Hypothalamus (tissue), 51 donors: ENCODE measurements at regions not wholly inside any gene's neighbourhood (a gene's known extent, or its start where the extent isn't known, plus 50 kb on each side); places are given as distances from the start of the nearest gene placed in this dataset.
"Not testable (repeated sequence)": the region's sequence is repeated elsewhere in the genome, so short reads cannot be mapped to it uniquely, and the experiment has no call there.

Source experiments
- DNase-seq, 51 donors: peaks; one replicate each; lab custom pipeline; 2025; lab: John Stamatoyannopoulos, UW

DNA sequence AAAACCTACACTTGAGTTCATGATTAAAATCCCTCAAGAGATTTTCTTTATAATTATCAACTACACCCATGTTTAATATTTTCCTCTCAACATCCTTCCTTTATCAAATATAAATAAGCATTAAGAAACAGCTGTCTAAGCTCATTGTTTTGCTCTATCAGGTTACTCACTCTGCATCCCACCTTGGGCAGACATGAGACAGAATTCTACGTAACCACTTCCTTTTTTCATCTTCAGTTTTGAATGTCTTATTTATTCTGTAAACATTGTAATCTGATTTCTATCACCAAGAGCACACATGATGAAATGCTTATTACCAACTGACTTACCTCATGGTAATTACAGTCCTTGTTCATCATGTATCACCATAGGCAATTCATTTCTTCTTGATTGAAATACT is 1256.6 kb upstream of the ATXN8OS start:
- no peak for DNase-seq

DNA sequence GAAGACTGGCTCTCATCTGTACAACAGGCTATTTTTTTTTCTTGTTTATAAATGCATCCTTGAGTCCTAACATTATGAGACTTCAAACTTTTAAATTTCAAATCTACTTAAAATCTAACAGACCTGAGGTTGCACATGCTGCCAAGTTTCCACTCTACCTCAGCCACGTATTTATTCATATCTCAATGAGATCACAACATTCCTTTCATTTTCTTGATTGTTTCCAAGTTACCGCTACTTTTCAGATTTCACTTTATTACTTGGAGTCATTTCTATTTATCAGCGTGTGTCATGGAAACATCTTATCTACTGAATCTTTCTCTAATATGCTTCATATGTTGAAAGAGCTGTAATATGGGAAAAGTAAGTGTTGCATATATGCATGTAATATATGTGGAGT is 1257.5 kb upstream of the ATXN8OS start:
- DNase-seq: no peak

DNA sequence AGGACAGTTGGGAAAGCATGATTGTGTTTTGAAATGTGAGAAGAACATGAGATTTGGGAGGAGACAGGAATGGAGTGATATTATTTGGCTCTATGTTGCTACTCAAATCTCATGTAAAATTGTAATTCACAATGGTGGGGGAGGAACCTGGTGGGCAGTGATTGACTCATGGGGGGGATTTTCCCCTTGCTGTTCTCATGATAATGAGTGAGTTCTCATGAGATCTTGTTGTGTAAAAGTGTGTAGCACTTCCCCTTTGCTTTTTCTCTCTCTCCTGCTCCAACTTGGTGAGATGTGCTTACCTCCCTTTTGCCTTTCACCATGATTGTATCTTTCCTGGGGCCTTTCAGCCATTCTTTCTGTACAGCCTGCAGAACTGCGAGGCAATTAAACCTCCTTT is 1261.0 kb upstream of the ATXN8OS start:
- no peak for DNase-seq

DNA sequence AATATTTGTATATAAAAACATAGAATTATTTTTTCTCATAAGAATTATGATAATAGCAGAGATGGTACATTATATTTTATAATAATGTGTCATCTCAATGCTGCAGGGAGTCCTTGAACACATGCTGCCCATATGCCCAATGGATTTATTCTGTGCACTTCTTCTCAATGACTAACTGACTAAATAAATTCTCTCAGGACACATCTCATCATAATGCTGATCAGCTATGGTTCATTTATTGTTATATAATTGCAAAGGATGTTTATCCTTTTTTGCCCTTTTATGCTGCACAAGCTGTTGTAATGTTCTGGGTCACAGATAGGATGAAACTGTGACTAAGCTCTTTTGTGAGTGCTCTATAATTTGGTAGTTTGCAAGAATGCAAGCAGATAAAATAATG is 1273.3 kb upstream of the ATXN8OS start:
- no peak for DNase-seq

DNA sequence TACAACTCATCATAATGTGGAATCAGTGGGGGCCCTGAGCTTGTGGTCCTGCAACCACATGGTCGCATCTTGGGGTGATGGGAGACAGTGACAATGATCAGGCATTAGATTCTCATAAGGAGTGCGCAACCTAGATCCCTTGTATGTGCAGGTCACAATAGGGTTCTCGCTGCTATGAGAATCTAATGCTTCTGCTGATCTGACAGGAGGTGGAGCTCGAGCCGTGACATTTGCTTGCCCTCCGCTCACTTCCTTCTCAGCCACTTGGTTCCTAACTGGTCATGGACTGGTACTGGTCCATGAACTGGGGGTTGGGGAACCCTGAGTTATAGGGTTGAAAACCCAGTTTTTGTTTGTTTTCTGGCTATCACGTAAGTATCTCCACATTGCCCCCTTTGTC is 1290.9 kb upstream of the ATXN8OS start:
- no peak for DNase-seq

DNA sequence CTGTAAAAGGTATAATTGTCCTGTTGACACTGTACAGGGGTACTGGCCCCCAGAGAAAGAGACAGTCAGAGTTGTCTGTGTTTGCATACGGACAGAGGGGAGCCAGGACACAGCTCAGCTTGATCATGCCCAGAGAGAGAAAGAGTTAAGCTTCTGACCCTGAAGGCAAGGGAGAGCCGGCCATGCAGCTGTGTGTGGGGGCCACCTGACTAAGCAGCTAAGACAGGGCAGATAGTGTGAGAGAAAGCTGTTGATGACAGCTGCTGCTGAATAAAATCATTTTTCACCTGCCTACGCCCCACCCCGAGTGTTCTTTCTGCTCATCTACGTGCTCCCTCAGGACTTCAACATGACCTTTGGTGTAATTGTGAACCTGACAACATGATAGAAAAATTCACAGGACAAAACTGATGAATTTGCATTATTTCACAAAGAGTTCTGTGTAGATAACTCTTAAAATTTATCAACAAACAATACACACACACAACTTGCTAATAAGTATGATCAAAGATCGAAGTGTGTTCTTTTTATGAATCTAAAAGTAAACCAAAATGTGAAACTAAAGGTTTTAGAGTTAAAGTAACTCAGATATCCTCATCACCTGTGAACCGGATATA is 1294.3 kb upstream of the ATXN8OS start:
- DNase-seq: no peak

DNA sequence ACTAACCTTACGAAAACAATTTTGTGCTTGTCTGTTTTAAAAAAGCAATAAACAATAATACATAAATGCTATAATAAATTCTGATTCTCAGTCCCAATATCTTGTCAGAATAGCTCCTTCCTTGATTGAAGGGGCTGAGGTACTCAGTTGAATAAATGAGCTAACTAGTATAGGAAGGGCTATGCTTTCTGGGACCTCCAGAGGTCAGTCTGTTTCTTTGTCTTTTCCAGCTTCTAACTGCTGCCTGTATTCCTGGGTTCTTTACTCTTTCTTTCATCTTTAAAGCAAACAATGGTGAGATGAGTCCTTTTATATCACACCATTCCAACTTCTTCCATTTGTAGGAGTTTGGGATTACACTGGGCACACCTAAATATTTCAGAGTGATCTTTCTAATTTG is 1297.0 kb upstream of the ATXN8OS start:
- no peak for DNase-seq

DNA sequence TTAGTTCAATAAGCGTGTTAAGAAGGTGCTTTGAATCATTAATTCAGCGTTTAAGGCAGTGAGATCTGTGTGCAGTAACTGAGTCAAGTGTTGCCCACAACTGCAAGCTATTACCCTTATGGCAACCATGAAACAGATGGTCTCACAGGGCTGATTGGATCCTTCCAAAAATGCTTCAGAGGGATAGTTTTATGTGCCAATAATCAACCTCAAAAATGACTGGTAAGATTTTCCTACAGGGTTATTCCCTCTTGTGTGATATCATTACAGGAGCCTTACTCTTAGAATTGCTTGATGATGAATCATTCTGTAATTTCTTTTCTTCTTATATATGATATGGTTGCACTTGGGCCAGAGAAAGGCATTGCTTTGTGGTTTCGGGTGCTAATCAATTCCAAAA is 1299.2 kb upstream of the ATXN8OS start:
- no peak for DNase-seq

DNA sequence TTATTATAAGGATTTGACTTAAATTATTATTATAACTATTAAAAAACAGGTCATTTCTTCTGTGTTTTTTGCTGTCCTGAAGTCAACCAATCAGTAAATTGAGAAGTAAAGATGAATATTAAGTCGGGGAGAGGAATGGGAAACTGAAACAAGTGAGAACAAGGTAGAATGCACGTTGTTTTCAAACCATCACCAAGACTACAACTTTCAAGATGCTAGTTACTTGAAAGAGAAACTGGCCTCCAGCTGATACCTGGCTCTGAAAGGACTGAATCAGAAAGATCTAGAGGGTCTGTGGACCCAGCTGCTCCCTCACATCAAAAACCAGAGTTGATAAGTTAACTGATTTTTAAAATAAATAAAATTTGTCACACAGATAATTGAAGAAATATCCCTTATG is 1301.5 kb upstream of the ATXN8OS start:
- no peak for DNase-seq

DNA sequence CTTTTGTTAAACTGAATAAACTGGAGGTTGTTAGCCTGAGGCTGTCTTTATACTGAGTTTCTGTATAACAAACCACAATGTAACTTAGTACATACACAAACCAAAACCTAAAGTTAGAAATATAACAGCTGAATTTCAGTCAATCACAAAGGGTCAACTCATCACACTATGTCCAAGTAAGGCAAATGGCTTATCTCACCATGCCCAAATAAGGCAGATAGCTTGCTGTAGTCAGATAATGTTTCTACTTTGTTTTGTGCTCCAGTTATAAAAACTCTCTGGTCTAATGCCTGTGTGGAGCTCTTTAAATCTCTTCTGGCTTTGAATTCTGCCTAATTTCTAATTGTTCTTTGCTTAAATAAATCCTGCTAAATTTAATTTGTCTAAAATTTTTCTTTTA is 1323.4 kb upstream of the ATXN8OS start:
- no peak for DNase-seq

DNA sequence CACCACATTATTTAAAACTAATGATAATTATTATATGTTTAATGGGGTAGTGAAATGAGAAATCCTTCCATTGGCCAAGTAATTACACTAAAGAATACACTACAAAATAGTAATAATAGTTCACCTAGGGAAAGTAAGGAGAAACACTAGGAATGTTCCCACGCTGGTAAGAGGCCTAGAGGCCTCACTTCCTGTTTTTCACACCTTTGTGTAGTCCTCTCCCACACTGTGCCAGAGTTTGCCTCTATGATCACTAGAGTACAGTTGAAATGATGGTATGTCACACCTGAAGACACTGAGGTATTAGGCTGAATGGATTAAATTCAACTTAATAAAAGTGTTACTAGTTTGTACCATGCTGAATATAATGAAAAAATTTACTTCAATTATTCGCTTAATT is 1348.0 kb upstream of the ATXN8OS start:
- no peak for DNase-seq

DNA sequence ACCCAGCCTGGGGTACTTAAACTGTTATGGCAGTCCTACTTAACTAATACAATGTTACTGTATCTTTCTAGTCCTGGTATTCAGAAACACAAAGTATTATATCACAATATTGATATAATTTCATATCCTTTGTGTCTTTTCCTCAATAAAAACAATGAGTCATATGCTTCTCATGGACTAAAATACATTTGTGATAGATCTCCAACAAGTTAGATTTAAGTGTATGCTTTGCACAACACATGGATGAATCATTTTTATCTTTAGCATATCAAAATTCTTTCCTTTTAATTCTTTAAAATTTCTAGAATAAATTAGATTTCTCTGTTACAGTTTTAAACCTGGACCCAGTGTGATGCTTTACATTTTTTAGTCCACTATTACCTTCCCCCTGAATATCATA is 1357.8 kb upstream of the ATXN8OS start:
- no peak for DNase-seq

DNA sequence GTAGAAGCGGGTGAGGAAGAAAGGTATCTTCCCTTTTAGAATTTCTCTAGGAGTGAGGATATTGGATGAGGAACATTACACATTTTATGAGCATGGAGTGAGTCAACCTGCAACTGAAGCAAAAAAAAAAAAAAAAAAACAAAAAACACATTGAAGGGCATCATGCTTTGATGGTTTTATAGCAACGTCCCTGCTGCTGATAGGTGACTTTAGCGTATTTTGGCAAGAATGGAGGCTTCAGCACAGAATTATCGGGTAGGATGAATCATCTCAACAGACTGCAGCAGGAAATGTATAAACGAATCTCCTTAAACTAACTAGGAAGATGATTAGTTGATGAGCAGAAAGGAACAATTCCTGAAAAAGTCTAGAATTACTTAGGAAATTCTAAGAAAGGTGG is 1359.6 kb upstream of the ATXN8OS start:
- DNase-seq: no peak

DNA sequence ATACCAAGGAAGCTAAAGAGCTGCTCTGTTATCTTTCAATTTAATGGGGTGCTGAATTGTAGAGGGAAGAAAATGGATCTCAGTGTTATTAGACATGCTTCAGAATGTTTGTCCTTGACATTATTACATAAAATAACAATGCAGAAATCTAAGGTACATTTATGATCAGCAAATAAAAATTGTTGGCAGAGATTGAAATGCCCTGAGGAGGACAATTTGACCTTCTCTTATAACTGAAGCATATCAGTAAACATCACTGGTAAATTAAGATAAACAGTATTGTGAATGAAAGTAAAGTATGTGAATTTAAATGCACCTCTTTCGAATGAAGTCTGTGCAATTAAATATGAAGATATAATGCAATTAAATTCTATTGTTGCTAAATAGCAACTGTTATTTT is 1362.1 kb upstream of the ATXN8OS start:
- no peak for DNase-seq

DNA sequence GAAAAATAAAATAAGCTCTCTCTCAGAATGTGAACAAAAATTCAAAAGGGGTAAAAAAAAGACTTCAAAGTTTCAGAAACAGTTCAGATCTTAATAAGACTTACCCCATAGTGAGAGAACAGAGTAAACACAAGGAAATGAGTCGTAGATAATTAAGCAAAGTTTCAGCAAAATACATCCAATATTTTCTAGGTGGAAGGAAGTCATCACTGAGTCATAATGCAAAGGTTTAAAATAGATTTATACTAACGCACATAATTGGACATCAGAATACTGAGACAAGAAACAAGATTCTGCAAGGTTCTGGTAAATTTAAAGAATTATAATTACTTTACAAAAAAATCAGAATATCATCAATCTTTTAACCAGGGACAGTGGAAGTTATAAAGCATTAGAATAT is 1370.7 kb upstream of the ATXN8OS start:
- no peak for DNase-seq

DNA sequence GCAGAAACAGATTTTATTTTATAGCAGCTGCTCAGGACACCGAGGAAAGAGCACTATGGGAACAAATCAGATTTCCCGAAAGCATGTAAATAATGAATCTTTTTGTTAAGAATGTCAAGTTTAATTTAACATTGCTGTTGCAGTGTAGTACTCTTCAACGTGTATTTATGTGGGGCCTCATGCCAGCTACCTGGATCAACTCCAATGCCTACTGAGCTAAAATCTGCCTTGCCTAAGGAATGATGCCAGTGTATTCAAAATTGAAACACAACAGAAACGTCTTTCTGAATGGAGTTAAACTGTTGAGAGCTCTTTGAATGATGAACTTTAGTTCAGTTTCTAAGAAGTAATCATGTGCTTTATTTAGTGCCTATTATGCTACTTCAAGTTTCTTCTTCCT is 1379.8 kb upstream of the ATXN8OS start:
- DNase-seq: peak in 2 of 51 donors; percentile 0 to 2

DNA sequence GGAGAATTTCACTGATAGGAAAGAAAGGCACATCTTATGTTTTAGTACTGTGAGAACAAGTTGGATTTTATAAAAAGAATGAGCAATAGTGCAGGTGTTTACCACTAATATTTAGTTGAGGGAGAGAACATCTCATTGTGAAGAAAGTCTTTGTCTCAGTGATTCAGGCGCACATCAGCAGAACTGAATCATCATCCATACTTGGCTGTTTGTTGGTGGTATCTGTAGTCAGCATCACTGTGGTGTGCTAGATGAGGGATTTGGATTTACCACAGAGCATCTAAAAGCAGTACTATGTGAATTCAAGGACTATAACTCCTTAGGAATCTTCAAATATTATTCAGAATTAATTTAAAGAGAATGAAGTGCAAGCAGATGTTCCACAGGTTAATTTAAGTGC is 1380.5 kb upstream of the ATXN8OS start:
- peak in 2 of 51 donors; percentile 3 to 8 for DNase-seq

DNA sequence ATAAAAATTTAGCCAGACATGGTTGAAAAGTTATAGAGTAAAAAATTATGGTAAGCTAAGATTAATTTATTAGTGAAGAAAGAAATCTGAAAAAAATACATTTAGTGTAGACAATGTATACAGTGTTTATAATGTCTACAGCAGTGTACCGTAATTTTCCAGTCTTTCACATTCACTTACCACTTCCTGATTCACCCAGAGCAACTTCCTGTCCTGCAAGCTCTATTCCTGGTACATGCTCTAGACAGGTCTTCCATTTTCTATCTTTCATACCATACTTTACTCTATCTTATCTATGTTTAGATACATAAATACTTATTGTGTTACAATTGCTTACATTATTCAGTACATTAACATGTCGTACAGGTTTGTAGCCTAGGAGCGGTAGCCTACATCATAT is 1387.8 kb upstream of the ATXN8OS start:
- no peak for DNase-seq

DNA sequence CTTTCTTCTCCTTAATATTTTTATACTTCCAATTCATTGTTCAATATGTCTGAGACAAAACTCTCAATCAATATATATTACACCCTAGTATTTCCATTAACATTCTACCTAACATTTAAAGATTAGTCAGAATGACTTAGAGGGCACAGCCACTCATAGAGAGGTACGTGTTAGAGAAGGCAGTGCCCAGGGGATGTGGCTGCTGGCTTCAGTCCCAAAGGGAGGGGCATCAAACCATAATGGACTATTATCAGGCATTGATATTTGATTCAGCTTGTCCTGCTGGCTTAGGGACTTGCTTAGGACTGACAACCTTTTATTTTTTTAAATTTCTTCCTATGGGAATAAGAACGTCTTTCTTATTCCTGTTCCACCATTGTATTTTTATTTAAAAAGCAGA is 1392.0 kb upstream of the ATXN8OS start:
- DNase-seq: no peak

DNA sequence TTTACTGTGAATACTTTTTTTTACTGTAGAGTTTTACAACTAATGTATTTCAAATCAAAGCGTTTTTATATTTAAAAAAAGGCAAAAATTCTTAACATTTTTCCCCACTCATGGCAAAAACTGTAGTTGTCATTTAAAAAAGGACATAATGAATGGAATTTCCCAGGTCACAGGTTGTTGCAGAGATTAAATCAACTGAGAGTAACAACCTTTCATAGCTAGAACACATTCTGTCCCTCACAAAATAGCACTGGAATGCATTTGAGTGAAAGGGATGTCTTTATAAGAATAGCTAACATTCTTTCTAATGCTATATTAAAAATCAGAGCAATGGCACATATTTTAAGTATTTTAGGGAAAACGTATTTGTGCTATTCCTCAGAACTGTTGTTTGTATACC is 1393.3 kb upstream of the ATXN8OS start:
- no peak for DNase-seq

DNA sequence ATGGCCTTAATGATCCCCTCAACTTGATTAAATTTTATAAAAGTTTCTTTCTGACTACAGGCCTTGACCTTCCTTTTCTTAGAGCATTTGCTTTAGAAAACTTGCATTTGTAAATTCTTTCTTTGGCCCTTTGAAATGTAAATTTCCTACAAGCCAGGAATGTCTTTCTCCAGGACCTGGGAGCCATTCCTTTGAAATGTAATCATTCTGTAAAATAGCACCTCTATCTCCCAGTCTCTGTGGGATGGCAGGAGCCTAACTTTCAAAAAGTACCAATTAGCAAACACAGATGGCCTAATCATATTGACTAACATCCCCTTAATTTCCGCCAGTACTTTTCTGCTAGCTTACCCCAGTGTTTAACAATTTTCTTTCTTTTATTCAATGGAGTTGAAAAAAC is 1394.2 kb upstream of the ATXN8OS start:
- no peak for DNase-seq

DNA sequence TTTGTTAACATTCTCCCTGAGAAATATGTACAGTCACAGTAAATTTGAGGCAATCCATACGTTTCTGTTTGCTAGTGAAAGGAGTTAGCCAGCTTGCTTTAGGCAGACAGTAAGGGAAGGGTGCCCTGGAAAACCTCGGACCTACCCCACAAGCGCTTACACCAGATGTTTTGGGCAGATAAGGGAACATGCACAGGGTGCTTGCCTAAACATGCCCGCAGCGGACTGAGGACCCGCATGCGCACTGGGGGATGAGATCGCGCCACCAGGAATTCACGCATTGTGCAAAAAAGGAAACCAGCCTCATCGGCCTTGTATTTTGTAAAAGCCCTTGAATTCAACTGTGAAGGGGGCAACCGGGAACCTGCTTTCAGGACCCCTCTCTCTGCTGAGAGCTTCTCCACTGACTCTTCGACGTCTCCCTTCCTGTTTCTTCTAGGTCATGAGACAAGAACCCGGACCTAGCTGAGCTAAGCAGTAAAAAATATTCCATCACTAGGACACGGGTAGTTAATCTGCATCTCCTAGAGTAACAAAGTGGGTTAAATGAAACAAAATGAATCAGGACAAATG is 1399.2 kb upstream of the ATXN8OS start:
- no peak for DNase-seq

DNA sequence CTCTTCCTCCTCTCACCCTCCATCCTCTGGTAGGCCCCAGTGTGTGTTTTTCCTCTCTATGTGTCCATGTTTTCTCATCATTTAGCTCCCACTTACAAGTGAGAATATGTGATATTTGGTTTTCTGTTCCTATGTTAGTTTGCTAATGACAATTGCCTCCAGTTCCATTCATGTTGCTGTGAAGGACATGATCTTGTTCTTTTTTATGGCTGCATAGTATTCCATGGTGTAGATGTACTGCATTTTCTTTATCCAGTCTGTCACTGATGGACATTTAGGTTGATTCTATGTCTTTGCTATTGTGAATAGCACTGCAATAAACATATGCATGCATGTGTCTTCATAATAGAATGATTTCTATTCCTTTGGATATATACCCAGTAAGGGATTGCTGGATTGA is 1401.6 kb upstream of the ATXN8OS start:
- not testable (repeated sequence) for DNase-seq
